GM23338 (cell line): ENCODE measurements at regions not wholly inside any gene's neighbourhood (a gene's known extent, or its start where the extent isn't known, plus 50 kb on each side); places are given as distances from the start of the nearest gene placed in this dataset.

Experiments
- ATAC-seq: fragments of 200-7000 bp; cut with Tn5 transposase; 3 replicates; pipeline ENCODE4 v1.9.1; 2020
- DNase-seq: peaks from one replicate; pipeline ENCODE4 v3.0.0-alpha.2; 2015; ENCODE audit warnings: low spot score
- H2AFZ ChIP-seq: fragments of 200-600 bp; sonication (generic); 2 replicates; pipeline ENCODE4 v1.8.0; 2016; ENCODE audit warnings: antibody characterized with exemption, mild to moderate bottlenecking, moderate library complexity
- H3F3A ChIP-seq: fragments of 200-600 bp; sonication (generic); replicated peaks from 2 replicates; pipeline ENCODE4 v1.8.0; 2017; ENCODE audit warnings: antibody characterized with exemption, mixed run types, low read depth
- H3K27ac ChIP-seq: fragments of 200-600 bp; sonication (generic); 2 replicates; pipeline ENCODE4 v1.6.1; 2016; ENCODE audit warnings: low read depth
- H3K27me3 ChIP-seq: fragments of 200-600 bp; sonication (generic); 2 replicates; pipeline ENCODE4 v1.8.0; 2016; ENCODE audit warnings: mild to moderate bottlenecking, mixed run types, moderate library complexity; ENCODE audit not compliant: insufficient read depth
- H3K36me3 ChIP-seq: fragments of 200-600 bp; sonication (generic); 2 replicates; pipeline ENCODE4 v1.8.0; 2016; ENCODE audit warnings: mild to moderate bottlenecking; ENCODE audit not compliant: insufficient read depth
- H3K4me1 ChIP-seq: fragments of 200-600 bp; sonication (generic); 2 replicates; pipeline ENCODE4 v1.8.0; 2016; ENCODE audit warnings: mild to moderate bottlenecking, moderate library complexity; ENCODE audit not compliant: insufficient read depth
- H3K4me2 ChIP-seq: fragments of 200-600 bp; sonication (generic); 2 replicates; pipeline ENCODE4 v1.7.1; 2017; ENCODE audit warnings: mixed run types
- H3K4me3 ChIP-seq: fragments of 200-600 bp; sonication (generic); 2 replicates; pipeline ENCODE4 v1.6.1; 2016; ENCODE audit warnings: mixed run types
- H3K79me2 ChIP-seq: fragments of 200-600 bp; sonication (generic); replicated peaks from 2 replicates; pipeline ENCODE4 v1.8.0; 2017; ENCODE audit warnings: mild to moderate bottlenecking; ENCODE audit not compliant: insufficient read depth
- H3K9me2 ChIP-seq: fragments of 200-600 bp; sonication (generic); 2 replicates; pipeline ENCODE4 v1.8.0; 2017; ENCODE audit not compliant: insufficient read depth
- H4K20me1 ChIP-seq: fragments of 200-600 bp; sonication (generic); replicated peaks from 2 replicates; pipeline ENCODE4 v1.8.0; 2017; ENCODE audit warnings: mild to moderate bottlenecking; ENCODE audit not compliant: insufficient read depth
- H3K27ac Mint-ChIP-seq: 2 replicates; pipeline ENCODE4 v1.8.0; 2020; ENCODE audit warnings: inconsistent platforms, mild to moderate bottlenecking, moderate library complexity, mixed read lengths
- H3K27me3 Mint-ChIP-seq: 3 replicates; pipeline ENCODE4 v1.8.0; 2022; ENCODE audit warnings: low read depth, mild to moderate bottlenecking, moderate library complexity, mixed read lengths, inconsistent platforms; ENCODE audit not compliant: insufficient read depth, poor library complexity
- H3K36me3 Mint-ChIP-seq: 3 replicates; pipeline ENCODE4 v1.8.0; 2021; ENCODE audit warnings: low read depth, mild to moderate bottlenecking, inconsistent platforms, moderate library complexity, mixed read lengths
- H3K4me1 Mint-ChIP-seq: 3 replicates; pipeline ENCODE4 v1.8.0; 2020; ENCODE audit warnings: mild to moderate bottlenecking, inconsistent platforms, mixed read lengths
- H3K4me3 Mint-ChIP-seq: 3 replicates; pipeline ENCODE4 v1.8.0; 2021; ENCODE audit warnings: moderate library complexity, mild to moderate bottlenecking, inconsistent platforms, mixed read lengths
- H3K9me3 Mint-ChIP-seq: 3 replicates; pipeline ENCODE4 v1.8.0; 2020; ENCODE audit warnings: moderate library complexity, mild to moderate bottlenecking, inconsistent platforms, mixed read lengths
- CREB1 ChIP-seq: fragments of 250-450 bp; sonication (Bioruptor Pico); IDR thresholded peaks from 2 replicates; pipeline ENCODE4 v1.5.0; 2020; ENCODE audit warnings: low read depth, mild to moderate bottlenecking, moderate library complexity
- EZH2 ChIP-seq: fragments of 200-600 bp; sonication (generic); IDR thresholded peaks from one replicate; pipeline ENCODE4 v1.8.0; 2017; ENCODE audit warnings: antibody characterized with exemption, mild to moderate bottlenecking, low read depth; ENCODE audit not compliant: unreplicated experiment
- EZH2phosphoT487 ChIP-seq: fragments of 200-600 bp; sonication (generic); IDR thresholded peaks from one replicate; pipeline ENCODE4 v1.8.1; 2018; ENCODE audit warnings: antibody characterized with exemption; ENCODE audit not compliant: unreplicated experiment
- JUNB ChIP-seq: IDR thresholded peaks from one replicate; pipeline ENCODE4 v1.6.1; 2016; ENCODE audit warnings: antibody characterized with exemption; ENCODE audit not compliant: unreplicated experiment
- NANOG ChIP-seq: IDR thresholded peaks from 2 replicates; pipeline ENCODE4 v1.6.1; 2016; ENCODE audit warnings: antibody characterized with exemption, borderline replicate concordance
- POLR2AphosphoS5 ChIP-seq: IDR thresholded peaks from 2 replicates; pipeline ENCODE4 v1.6.1; 2016; ENCODE audit warnings: antibody characterized with exemption, low read depth
- STAT1 ChIP-seq: IDR thresholded peaks from one replicate; pipeline ENCODE4 v1.6.1; 2016; ENCODE audit warnings: antibody characterized with exemption; ENCODE audit not compliant: unreplicated experiment
- ZNF114 ChIP-seq: fragments of 250-450 bp; sonication (Bioruptor Pico); IDR thresholded peaks from 2 replicates; pipeline ENCODE4 v1.5.0; 2020; ENCODE audit warnings: mild to moderate bottlenecking, moderate library complexity
- ZNF331 ChIP-seq: fragments of 250-450 bp; sonication (Bioruptor Pico); IDR thresholded peaks from 2 replicates; pipeline ENCODE4 v1.5.0; 2020; ENCODE audit warnings: low read depth, mild to moderate bottlenecking, moderate library complexity
- TF ChIP-seq, protein P1 (sequence below), 2 experiments: fragments of 200-600 bp in 1 of 2; sonication (generic) in 1 of 2; conservative IDR thresholded peaks; 2 replicates each; pipeline versions ENCODE4 v1.5.1 to v1.6.1; 2016 to 2017; ENCODE audit warnings: antibody characterized with exemption in 2 of 2, low read depth in 2 of 2, mild to moderate bottlenecking in 2 of 2, moderate library complexity in 1 of 2
- TF ChIP-seq, protein P2 (sequence below): fragments of 250-450 bp; sonication (Bioruptor Pico); IDR thresholded peaks from 2 replicates; pipeline ENCODE4 v1.5.0; 2020; ENCODE audit warnings: mild to moderate bottlenecking, moderate library complexity
- TF ChIP-seq, protein P3 (sequence below): IDR thresholded peaks from one replicate; pipeline ENCODE4 v1.6.1; 2018; ENCODE audit warnings: antibody characterized with exemption; ENCODE audit not compliant: unreplicated experiment
- TF ChIP-seq, protein P4 (sequence below): IDR thresholded peaks from 2 replicates; pipeline ENCODE4 v1.6.1; 2016; ENCODE audit warnings: antibody characterized with exemption

DNA sequence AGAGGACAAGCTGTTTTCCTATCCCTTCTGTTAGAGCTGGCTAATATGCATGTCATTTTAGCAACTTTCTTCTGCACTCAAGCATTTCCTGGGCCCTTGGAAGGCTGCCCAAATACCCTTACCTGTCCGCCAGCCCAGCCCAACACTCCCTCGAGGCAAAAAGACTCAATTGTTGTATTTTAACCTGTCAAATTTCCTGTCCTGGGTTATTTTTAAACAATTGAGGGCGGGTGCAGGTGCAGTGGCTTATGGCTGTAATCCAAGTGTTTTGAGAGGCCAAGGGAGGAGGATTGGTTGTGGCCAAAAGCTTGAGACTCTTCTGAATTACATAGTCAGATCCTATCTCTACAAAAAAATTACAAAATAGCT is 125.0 kb upstream of the ARHGAP28 start:
- no peak overlapping the region for H3K4me3 Mint-ChIP-seq
- no peaks in the 10 kb centered on the region for H3K36me3 Mint-ChIP-seq
- H3K4me1 Mint-ChIP-seq, result peaks cover 27% of the 10 kb centered on the region
- no peaks in the 10 kb centered on the region for H4K20me1 ChIP-seq
- no peak overlapping the region for H3K4me2 ChIP-seq
- H3K27me3 Mint-ChIP-seq, result no peaks in the 10 kb centered on the region
- no peaks in the 10 kb centered on the region for H3F3A ChIP-seq
- H3K36me3 ChIP-seq, result no peaks in the 10 kb centered on the region
- DNase-seq, result no peak
- TF ChIP-seq, protein P1, sequence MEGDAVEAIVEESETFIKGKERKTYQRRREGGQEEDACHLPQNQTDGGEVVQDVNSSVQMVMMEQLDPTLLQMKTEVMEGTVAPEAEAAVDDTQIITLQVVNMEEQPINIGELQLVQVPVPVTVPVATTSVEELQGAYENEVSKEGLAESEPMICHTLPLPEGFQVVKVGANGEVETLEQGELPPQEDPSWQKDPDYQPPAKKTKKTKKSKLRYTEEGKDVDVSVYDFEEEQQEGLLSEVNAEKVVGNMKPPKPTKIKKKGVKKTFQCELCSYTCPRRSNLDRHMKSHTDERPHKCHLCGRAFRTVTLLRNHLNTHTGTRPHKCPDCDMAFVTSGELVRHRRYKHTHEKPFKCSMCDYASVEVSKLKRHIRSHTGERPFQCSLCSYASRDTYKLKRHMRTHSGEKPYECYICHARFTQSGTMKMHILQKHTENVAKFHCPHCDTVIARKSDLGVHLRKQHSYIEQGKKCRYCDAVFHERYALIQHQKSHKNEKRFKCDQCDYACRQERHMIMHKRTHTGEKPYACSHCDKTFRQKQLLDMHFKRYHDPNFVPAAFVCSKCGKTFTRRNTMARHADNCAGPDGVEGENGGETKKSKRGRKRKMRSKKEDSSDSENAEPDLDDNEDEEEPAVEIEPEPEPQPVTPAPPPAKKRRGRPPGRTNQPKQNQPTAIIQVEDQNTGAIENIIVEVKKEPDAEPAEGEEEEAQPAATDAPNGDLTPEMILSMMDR (conservative IDR thresholded peaks at IDR 0.05; ENCODE audit: low read depth in 2 of 2), result no peak
- TF ChIP-seq ZNF331 (CRISPR knock-in tag) (no peak), JUNB (no peak), CREB1 (CRISPR knock-in tag) (no peak), STAT1 (no peak), NANOG (no peak), POLR2AphosphoS5 (no peak), EZH2phosphoT487 (no peak), EZH2 (no peak), ZNF114 (no peak)
- TF ChIP-seq, protein P2, sequence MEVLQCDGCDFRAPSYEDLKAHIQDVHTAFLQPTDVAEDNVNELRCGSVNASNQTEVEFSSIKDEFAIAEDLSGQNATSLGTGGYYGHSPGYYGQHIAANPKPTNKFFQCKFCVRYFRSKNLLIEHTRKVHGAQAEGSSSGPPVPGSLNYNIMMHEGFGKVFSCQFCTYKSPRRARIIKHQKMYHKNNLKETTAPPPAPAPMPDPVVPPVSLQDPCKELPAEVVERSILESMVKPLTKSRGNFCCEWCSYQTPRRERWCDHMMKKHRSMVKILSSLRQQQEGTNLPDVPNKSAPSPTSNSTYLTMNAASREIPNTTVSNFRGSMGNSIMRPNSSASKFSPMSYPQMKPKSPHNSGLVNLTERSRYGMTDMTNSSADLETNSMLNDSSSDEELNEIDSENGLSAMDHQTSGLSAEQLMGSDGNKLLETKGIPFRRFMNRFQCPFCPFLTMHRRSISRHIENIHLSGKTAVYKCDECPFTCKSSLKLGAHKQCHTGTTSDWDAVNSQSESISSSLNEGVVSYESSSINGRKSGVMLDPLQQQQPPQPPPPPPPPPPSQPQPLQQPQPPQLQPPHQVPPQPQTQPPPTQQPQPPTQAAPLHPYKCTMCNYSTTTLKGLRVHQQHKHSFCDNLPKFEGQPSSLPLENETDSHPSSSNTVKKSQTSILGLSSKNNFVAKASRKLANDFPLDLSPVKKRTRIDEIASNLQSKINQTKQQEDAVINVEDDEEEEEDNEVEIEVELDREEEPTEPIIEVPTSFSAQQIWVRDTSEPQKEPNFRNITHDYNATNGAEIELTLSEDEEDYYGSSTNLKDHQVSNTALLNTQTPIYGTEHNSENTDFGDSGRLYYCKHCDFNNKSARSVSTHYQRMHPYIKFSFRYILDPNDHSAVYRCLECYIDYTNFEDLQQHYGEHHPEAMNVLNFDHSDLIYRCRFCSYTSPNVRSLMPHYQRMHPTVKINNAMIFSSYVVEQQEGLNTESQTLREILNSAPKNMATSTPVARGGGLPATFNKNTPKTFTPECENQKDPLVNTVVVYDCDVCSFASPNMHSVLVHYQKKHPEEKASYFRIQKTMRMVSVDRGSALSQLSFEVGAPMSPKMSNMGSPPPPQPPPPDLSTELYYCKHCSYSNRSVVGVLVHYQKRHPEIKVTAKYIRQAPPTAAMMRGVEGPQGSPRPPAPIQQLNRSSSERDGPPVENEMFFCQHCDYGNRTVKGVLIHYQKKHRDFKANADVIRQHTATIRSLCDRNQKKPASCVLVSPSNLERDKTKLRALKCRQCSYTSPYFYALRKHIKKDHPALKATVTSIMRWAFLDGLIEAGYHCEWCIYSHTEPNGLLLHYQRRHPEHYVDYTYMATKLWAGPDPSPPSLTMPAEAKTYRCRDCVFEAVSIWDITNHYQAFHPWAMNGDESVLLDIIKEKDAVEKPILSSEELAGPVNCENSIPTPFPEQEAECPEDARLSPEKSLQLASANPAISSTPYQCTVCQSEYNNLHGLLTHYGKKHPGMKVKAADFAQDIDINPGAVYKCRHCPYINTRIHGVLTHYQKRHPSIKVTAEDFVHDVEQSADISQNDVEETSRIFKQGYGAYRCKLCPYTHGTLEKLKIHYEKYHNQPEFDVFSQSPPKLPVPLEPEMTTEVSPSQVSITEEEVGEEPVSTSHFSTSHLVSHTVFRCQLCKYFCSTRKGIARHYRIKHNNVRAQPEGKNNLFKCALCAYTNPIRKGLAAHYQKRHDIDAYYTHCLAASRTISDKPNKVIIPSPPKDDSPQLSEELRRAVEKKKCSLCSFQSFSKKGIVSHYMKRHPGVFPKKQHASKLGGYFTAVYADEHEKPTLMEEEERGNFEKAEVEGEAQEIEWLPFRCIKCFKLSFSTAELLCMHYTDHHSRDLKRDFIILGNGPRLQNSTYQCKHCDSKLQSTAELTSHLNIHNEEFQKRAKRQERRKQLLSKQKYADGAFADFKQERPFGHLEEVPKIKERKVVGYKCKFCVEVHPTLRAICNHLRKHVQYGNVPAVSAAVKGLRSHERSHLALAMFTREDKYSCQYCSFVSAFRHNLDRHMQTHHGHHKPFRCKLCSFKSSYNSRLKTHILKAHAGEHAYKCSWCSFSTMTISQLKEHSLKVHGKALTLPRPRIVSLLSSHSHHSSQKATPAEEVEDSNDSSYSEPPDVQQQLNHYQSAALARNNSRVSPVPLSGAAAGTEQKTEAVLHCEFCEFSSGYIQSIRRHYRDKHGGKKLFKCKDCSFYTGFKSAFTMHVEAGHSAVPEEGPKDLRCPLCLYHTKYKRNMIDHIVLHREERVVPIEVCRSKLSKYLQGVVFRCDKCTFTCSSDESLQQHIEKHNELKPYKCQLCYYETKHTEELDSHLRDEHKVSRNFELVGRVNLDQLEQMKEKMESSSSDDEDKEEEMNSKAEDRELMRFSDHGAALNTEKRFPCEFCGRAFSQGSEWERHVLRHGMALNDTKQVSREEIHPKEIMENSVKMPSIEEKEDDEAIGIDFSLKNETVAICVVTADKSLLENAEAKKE (CRISPR knock-in tag), result no peak
- TF ChIP-seq, protein P3, sequence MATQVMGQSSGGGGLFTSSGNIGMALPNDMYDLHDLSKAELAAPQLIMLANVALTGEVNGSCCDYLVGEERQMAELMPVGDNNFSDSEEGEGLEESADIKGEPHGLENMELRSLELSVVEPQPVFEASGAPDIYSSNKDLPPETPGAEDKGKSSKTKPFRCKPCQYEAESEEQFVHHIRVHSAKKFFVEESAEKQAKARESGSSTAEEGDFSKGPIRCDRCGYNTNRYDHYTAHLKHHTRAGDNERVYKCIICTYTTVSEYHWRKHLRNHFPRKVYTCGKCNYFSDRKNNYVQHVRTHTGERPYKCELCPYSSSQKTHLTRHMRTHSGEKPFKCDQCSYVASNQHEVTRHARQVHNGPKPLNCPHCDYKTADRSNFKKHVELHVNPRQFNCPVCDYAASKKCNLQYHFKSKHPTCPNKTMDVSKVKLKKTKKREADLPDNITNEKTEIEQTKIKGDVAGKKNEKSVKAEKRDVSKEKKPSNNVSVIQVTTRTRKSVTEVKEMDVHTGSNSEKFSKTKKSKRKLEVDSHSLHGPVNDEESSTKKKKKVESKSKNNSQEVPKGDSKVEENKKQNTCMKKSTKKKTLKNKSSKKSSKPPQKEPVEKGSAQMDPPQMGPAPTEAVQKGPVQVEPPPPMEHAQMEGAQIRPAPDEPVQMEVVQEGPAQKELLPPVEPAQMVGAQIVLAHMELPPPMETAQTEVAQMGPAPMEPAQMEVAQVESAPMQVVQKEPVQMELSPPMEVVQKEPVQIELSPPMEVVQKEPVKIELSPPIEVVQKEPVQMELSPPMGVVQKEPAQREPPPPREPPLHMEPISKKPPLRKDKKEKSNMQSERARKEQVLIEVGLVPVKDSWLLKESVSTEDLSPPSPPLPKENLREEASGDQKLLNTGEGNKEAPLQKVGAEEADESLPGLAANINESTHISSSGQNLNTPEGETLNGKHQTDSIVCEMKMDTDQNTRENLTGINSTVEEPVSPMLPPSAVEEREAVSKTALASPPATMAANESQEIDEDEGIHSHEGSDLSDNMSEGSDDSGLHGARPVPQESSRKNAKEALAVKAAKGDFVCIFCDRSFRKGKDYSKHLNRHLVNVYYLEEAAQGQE, result no peak
- TF ChIP-seq, protein P4, sequence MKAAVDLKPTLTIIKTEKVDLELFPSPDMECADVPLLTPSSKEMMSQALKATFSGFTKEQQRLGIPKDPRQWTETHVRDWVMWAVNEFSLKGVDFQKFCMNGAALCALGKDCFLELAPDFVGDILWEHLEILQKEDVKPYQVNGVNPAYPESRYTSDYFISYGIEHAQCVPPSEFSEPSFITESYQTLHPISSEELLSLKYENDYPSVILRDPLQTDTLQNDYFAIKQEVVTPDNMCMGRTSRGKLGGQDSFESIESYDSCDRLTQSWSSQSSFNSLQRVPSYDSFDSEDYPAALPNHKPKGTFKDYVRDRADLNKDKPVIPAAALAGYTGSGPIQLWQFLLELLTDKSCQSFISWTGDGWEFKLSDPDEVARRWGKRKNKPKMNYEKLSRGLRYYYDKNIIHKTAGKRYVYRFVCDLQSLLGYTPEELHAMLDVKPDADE, result no peak
- peaks cover 13% of the 10 kb centered on the region; the same call in 1 of the 2 replicates for H3K9me2 ChIP-seq
- no peaks in the 10 kb centered on the region for H3K27me3 ChIP-seq
- H2AFZ ChIP-seq, result no peak overlapping the region
- H3K79me2 ChIP-seq, result no peaks in the 10 kb centered on the region
- H3K27ac Mint-ChIP-seq, result no peak overlapping the region
- no peaks in the 10 kb centered on the region for H3K9me3 Mint-ChIP-seq
- peaks cover 15% of the 10 kb centered on the region; the same call in 1 of the 2 replicates for H3K4me1 ChIP-seq
- no peak overlapping the region for H3K4me3 ChIP-seq
- no peak overlapping the region for H3K27ac ChIP-seq
- no peak for ATAC-seq
